Suprapubic skin (tissue), 3 donors: ENCODE measurements at regions not wholly inside any gene's neighbourhood (a gene's known extent, or its start where the extent isn't known, plus 50 kb on each side); places are given as distances from the start of the nearest gene placed in this dataset.

Experiments
- CTCF ChIP-seq, 2 donors: fragments of 200-600 bp in 1 of 2; fragments of 450-650 bp in 1 of 2; sonication (generic) in 1 of 2; IDR thresholded peaks; one replicate each; pipeline ENCODE4 v1.5.1; 2016 to 2019; ENCODE audit warnings: antibody characterized with exemption in 2 of 2, mild to moderate bottlenecking in 1 of 2, moderate library complexity in 1 of 2
- EP300 ChIP-seq: sonication (generic); formaldehyde crosslinking; IDR thresholded peaks from one replicate; pipeline ENCODE4 v1.6.1; 2017; ENCODE audit warnings: antibody characterized with exemption

DNA sequence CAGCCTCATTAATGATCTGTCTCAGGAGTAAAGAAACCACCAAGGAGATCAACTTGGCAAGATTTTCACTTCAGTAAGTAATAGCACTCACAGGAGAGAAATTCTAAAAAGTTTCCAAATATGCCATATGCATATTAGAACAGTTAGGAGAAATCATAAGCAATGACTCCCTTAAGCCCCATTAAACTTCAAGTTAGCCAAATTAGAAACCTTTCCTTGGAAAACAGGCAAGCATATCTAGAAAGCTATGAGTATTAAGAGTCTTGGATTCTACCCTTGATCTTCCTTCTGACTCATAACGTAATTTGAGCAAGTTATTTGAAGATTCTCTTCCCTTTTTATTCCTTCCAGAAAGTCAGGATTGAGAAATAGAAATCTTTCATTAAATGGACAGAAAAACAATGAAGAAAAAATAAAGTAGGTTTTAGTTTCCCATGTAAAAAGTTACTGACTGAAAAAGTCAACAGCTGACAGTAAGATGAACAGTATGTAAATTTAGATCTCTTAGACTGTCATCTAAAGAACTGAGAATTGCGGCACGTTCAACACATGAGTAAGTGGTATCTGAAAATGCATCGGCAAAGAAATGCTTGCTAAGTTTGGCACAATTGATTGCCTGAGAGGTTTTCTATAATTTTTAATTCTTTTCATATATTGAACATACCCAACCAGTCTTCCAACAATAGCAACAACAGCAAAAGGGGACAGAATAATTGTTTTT, 565.7 kb upstream of the FTMT start:
- no peak for TF ChIP-seq CTCF (IDR thresholded peaks at IDR 0.05)
- no peak for TF ChIP-seq EP300
